ENCODE measurements at regions not wholly inside any gene's neighbourhood (a gene's known extent, or its start where the extent isn't known, plus 50 kb on each side); places are given as distances from the start of the nearest gene placed in this dataset.

GRCh38 chr4:93894995-93895394, 66.4 kb downstream of the ATOH1 start:
- TF ChIP-seq RAD21 (IDR thresholded peaks at IDR 0.05; ENCODE audit: low read length) (no peak), NRF1 (IDR thresholded peaks at IDR 0.05; ENCODE audit: low read depth, low read length) (no peak), FOXJ3 (CRISPR knock-in tag; IDR thresholded peaks at IDR 0.05) (no peak), POLR2AphosphoS5 (IDR thresholded peaks at IDR 0.05; ENCODE audit: low read depth, low read length) (no peak), TEAD4 (IDR thresholded peaks at IDR 0.05; ENCODE audit: borderline replicate concordance, insufficient read depth) (no peak), MAX (IDR thresholded peaks at IDR 0.05; ENCODE audit: low read depth) (no peak), CTCF (IDR thresholded peaks at IDR 0.05) (no peak)

Data from SK-N-SH (cell line).